ENCODE measurements at regions not wholly inside any gene's neighbourhood (a gene's known extent, or its start where the extent isn't known, plus 50 kb on each side); places are given as distances from the start of the nearest gene placed in this dataset.

DNA sequence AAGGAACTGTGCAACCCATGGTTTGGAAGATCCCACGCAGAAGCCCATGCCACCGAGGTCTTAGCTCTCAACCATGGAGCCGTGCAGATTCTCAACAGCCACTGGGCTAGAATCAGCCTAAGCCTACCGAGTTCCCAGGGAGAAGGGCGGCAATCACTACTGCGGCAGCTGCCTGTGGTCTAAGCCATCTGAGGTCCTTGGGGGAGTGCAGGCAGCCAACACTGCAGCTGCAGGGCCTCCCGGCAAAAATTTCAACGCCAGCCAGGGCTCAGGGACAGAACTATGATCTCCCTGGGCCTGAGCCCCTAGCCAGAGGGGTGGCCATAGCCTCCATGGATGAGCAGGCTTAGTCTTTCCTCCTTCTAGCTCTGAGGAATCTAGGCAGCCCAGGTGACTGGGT lies 156.8 kb upstream of the CLEC14A start:
- no peak for DNase-seq
- intact Hi-C loops (cut with micrococcal nuclease), result no loop called here
- no peak overlapping the region for H3K27ac Mint-ChIP-seq
- H3K4me3 Mint-ChIP-seq, result no peak overlapping the region
- H3K4me1 Mint-ChIP-seq (ENCODE audit: low read depth), result no peaks in the 10 kb centered on the region
- H3K36me3 Mint-ChIP-seq, result no peaks in the 10 kb centered on the region
- no peaks in the 10 kb centered on the region for H3K9me3 Mint-ChIP-seq
- peaks cover 1% of the 10 kb centered on the region for H3K27me3 Mint-ChIP-seq
- POLR2A ChIA-PET, result no interaction called here
- CTCF ChIA-PET, result no interaction called here

DNA sequence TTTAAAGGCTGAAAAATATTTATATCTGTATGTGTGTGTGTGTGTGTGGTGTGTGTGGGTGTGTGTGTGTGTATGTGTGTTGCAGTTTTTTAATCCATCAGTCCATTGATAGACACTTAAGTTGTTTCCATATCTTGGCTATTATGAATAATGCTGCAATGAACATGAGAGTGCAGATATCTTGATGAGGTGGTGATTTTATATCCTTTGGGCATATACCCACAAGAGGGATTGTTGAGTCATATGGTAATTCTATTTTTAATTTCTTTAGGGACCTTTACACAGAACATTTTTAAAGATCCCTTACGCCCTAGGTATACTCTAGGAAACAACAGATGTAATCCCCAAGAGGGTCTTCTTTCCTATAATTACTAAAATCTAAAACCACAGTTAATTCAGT lies 154.5 kb upstream of the CLEC14A start:
- peaks cover 1% of the 10 kb centered on the region for H3K27me3 Mint-ChIP-seq
- no peaks in the 10 kb centered on the region for H3K4me1 Mint-ChIP-seq (ENCODE audit: low read depth)
- POLR2A ChIA-PET, result no interaction called here
- H3K4me3 Mint-ChIP-seq, result no peak overlapping the region
- intact Hi-C loops (cut with micrococcal nuclease), result no loop called here
- no peak for DNase-seq
- CTCF ChIA-PET, result no interaction called here
- no peaks in the 10 kb centered on the region for H3K9me3 Mint-ChIP-seq
- H3K27ac Mint-ChIP-seq, result no peak overlapping the region
- no peaks in the 10 kb centered on the region for H3K36me3 Mint-ChIP-seq

DNA sequence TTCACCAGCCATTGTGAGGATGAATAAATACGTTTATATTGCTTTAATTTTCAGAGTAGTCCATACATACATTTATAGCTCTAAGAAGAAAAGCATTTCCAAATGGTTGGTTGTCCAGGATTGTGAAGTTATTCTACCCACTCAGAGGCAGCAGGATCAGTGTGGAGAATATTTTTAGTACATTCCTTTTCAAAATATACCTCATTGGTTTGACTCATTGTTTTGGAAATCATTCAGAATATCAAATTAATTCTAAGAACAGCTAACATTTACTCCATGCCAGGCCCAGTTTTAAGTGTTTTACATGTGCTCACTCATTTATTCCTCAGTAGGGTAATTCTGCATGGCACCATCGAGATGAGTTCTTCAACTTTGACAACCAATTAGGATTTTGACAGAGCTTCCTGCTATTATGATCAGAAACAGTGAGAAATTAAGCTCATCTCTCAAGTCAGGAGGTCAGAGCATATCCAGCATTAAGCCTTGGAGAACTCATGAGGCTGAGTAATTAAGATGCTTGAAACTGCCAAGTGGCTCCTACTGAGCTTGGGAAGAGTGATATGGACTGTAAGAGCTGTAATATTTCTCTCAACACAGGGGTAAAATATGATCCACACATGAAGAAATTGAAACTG lies 153.3 kb upstream of the CLEC14A start:
- intact Hi-C loops (cut with micrococcal nuclease), result no loop called here
- ChIA-PET POLR2A (no interaction called here), CTCF (no interaction called here)
- Mint-ChIP-seq H3K27me3 (peaks cover 1% of the 10 kb centered on the region), H3K36me3 (no peaks in the 10 kb centered on the region), H3K9me3 (no peaks in the 10 kb centered on the region), H3K4me1 (ENCODE audit: low read depth) (no peaks in the 10 kb centered on the region), H3K4me3 (no peak overlapping the region), H3K27ac (no peak overlapping the region)
- DNase-seq, result no peak

DNA sequence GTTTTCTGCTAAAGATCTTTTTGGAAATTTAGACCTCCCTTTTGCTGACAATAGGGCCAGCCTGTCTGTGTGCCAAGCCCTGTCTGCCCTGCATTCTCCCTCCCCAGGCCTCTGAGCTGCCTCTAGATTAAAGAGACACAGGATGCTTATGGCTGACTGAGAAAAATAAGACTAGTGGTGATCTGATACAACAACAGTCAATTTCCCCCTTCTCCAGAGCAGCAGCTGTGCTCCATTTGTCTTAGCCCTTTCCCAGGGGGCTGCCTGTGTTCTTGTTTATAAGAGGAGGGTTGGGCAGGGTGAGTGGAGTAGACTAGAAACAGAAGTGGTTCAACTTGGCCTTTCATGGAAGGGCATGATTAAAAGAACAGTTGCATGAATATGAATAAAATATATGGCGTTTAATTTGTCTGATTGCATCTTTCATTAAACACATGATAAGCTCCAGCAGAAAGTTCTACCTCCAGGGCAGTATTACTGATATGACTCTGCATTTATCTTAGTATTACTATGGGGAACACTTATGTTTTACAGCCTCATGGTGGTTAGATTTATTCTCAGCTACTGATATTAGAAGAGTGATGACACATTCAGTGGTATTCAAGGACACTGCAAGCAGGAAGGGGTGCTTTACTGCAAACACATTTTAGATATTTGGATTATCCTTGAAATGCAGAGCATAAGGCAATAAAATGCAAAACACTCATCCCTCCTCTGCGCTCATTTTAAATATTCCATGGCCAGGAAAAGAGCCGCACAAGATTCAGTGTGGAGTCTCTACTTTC lies 150.2 kb upstream of the CLEC14A start:
- intact Hi-C loops (cut with micrococcal nuclease), result no loop called here
- POLR2A ChIA-PET, result no interaction called here
- H3K4me1 Mint-ChIP-seq (ENCODE audit: low read depth), result no peaks in the 10 kb centered on the region

DNA sequence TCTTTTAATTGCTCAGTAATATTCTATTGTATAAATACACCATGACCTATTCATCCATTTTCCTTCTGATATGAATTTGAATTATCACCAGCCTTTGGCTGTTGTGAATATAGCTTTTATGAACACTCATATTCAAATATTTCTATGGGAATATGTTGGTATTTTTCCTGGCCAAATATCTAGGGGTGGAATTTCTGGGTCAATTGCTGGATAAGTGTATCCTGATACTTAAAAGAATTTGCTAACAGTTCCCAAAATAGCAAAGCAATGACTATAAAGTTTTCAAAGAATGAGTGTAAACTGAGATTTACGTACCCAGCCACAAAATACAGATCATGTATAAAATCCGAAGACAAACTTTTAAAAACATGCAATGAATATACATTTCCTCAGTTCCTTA lies 148.7 kb upstream of the CLEC14A start:
- Mint-ChIP-seq H3K4me1 (ENCODE audit: low read depth) (no peaks in the 10 kb centered on the region), H3K9me3 (no peaks in the 10 kb centered on the region), H3K36me3 (no peaks in the 10 kb centered on the region), H3K27ac (no peak overlapping the region), H3K4me3 (no peak overlapping the region), H3K27me3 (peaks cover 2% of the 10 kb centered on the region)
- ChIA-PET CTCF (interaction anchor here (0.8 kb wide), 1 partner anchor 38 kb away, joined by 3 read pairs; no protein-coding TSS in a partner anchor), POLR2A (no interaction called here)
- no peak for DNase-seq
- intact Hi-C loops (cut with micrococcal nuclease), result no loop called here

More for the DNA sequence above, 150.2 kb upstream of the CLEC14A start:
- CTCF ChIA-PET, result no interaction called here
- no peak overlapping the region for H3K4me3 Mint-ChIP-seq
- peaks cover 3% of the 10 kb centered on the region for H3K27me3 Mint-ChIP-seq
- no peak overlapping the region for H3K27ac Mint-ChIP-seq
- no peaks in the 10 kb centered on the region for H3K9me3 Mint-ChIP-seq
- no peaks in the 10 kb centered on the region for H3K36me3 Mint-ChIP-seq
- no peak for DNase-seq

DNA sequence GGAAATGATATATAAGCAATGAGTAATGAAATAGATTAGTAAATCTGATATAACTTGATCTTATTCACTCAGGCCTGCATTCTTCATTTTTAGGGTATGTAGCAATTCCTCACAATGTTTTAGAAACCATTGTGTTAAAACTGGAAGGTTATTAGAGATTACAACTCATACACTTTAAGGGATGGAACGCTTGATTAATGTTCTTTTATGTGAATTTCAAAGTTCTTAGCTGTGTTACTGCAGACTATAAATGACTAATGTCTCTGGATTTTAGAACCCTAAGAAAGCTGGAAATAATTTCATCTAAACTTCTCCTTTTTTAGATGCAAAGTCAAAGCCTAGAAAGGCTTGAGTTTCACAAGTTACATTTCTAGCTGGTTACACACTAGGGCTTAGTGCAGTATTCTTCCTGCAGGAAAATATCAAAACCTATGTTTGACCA lies 148.2 kb upstream of the CLEC14A start:
- DNase-seq, result no peak
- CTCF ChIA-PET, result interaction anchor here (0.7 kb wide), 1 partner anchor 118 kb away, joined by 3 read pairs; no protein-coding TSS in a partner anchor
- H3K9me3 Mint-ChIP-seq, result no peaks in the 10 kb centered on the region
- peaks cover 3% of the 10 kb centered on the region for H3K27me3 Mint-ChIP-seq
- no peaks in the 10 kb centered on the region for H3K36me3 Mint-ChIP-seq
- H3K27ac Mint-ChIP-seq, result no peak overlapping the region
- POLR2A ChIA-PET, result no interaction called here
- H3K4me1 Mint-ChIP-seq (ENCODE audit: low read depth), result no peaks in the 10 kb centered on the region
- intact Hi-C loops (cut with micrococcal nuclease), result no loop called here
- H3K4me3 Mint-ChIP-seq, result no peak overlapping the region

DNA sequence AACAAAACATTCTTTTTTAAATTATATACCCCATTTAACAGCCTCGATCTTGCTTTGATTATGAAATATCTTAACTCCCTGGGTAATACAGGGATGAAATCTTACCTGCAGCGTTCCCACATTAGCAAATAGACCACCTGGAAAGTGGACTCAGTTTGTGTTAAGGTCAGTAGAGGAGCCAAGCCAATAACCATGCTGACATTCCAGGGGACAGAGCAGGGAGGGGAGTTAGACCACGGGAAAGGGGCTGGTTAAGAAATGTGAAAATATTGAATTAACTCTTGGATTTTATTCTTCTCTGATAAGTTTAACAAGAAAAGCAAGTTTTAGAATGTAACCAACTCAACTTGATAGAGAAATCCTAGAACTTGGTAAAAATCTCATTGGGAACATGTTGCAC lies 144.9 kb upstream of the CLEC14A start:
- no peak for DNase-seq
- Mint-ChIP-seq H3K4me3 (no peak overlapping the region), H3K27ac (no peak overlapping the region), H3K27me3 (peaks cover 4% of the 10 kb centered on the region), H3K4me1 (ENCODE audit: low read depth) (no peaks in the 10 kb centered on the region), H3K9me3 (no peaks in the 10 kb centered on the region), H3K36me3 (no peaks in the 10 kb centered on the region)
- intact Hi-C loops (cut with micrococcal nuclease), result no loop called here
- POLR2A ChIA-PET, result no interaction called here
- CTCF ChIA-PET, result no interaction called here

DNA sequence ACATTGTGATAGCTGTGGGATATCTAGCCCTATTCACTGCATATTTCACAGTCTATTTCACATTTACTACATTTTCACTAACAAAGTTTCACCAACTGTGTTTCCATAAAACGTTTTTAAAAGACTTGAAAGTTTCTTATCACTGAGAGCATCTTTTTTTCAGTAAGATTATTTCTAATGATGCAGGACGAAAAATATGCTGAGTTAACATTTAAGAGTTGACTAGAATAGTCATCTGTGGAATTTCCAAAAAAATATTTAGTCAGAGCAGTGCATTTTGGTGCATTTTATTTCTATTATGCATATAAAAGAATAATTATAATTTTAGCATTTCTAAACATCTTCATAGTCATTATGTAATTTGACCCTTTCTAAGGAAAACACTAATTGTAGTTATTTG lies 143.8 kb upstream of the CLEC14A start:
- intact Hi-C loops (cut with micrococcal nuclease), result no loop called here
- ChIA-PET POLR2A (no interaction called here), CTCF (no interaction called here)
- Mint-ChIP-seq H3K36me3 (no peaks in the 10 kb centered on the region), H3K4me1 (ENCODE audit: low read depth) (no peaks in the 10 kb centered on the region), H3K4me3 (no peak overlapping the region), H3K27me3 (peaks cover 4% of the 10 kb centered on the region), H3K9me3 (no peaks in the 10 kb centered on the region), H3K27ac (no peak overlapping the region)
- DNase-seq, result no peak

DNA sequence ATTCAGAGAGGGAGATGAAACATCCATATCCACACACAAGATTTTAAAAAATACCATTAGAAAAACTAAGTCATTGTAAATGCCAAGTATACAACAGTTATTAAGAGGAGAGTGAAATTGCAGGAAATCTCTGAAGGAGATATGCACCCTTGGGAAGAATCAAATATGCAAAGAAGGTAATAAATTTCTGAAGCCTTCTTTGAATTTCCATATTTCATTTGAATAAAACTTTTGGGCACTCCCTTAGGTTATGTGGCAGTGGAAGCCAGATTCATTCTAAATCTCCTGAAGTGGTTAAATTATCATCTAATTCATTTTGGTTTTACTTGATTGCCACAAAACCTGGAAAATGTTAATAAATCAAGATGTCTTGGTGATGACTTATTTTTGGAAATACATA lies 138.9 kb upstream of the CLEC14A start:
- H3K36me3 Mint-ChIP-seq, result no peaks in the 10 kb centered on the region
- no peak overlapping the region for H3K4me3 Mint-ChIP-seq
- H3K27ac Mint-ChIP-seq, result no peak overlapping the region
- H3K4me1 Mint-ChIP-seq (ENCODE audit: low read depth), result no peaks in the 10 kb centered on the region
- CTCF ChIA-PET, result no interaction called here
- H3K27me3 Mint-ChIP-seq, result peaks cover 2% of the 10 kb centered on the region
- DNase-seq, result no peak
- intact Hi-C loops (cut with micrococcal nuclease), result no loop called here
- POLR2A ChIA-PET, result no interaction called here
- no peaks in the 10 kb centered on the region for H3K9me3 Mint-ChIP-seq

DNA sequence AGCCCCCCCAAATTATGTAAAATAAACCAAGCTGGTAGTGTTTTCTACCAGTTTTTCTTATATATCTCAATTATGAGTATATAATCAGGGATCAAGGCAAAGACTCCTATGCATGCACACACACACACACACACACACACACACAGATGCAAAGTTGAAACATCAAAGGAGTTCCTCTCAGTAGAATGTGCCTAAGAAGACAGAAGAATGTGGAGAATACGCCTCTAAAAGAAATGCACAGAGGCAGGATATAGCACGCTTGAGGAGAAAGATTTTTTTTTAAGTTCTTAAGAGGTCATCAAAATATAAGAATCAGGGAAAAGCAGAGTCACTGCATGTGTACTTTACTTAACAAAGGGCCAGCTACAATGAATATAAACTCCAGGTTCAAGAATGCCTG lies 138.2 kb upstream of the CLEC14A start:
- no peak overlapping the region for H3K4me3 Mint-ChIP-seq
- no peaks in the 10 kb centered on the region for H3K4me1 Mint-ChIP-seq (ENCODE audit: low read depth)
- H3K27me3 Mint-ChIP-seq, result peaks cover under 1% of the 10 kb centered on the region
- ChIA-PET CTCF (no interaction called here), POLR2A (no interaction called here)
- intact Hi-C loops (cut with micrococcal nuclease), result no loop called here
- H3K9me3 Mint-ChIP-seq, result no peaks in the 10 kb centered on the region
- no peak overlapping the region for H3K27ac Mint-ChIP-seq
- H3K36me3 Mint-ChIP-seq, result no peaks in the 10 kb centered on the region
- no peak for DNase-seq

DNA sequence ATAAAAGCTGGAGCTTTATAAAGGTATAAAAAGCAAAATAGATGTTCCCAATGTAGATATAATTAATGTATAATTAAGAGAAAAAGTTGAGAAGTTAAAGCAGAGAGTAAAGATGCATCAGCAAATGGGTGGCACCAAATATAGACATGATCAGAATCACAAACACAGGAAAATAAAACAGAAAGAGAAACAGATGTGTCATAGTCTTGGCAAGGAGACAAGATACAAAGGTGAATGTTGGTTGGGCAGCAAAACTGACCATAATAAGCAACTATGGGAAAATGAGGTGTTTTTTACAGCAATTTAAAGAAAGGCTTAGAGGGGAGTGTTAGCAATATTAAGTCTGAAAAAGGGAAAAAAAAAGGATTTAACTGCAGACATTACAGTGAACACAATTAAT lies 135.4 kb upstream of the CLEC14A start:
- intact Hi-C loops (cut with micrococcal nuclease), result no loop called here
- Mint-ChIP-seq H3K4me3 (no peak overlapping the region), H3K4me1 (ENCODE audit: low read depth) (no peaks in the 10 kb centered on the region), H3K27me3 (peaks cover 4% of the 10 kb centered on the region), H3K9me3 (no peaks in the 10 kb centered on the region), H3K36me3 (no peaks in the 10 kb centered on the region), H3K27ac (no peak overlapping the region)
- ChIA-PET CTCF (no interaction called here), POLR2A (interaction anchor here (0.7 kb wide), 1 partner anchor 173 kb away, joined by 3 read pairs; no protein-coding TSS in a partner anchor)
- no peak for DNase-seq

DNA sequence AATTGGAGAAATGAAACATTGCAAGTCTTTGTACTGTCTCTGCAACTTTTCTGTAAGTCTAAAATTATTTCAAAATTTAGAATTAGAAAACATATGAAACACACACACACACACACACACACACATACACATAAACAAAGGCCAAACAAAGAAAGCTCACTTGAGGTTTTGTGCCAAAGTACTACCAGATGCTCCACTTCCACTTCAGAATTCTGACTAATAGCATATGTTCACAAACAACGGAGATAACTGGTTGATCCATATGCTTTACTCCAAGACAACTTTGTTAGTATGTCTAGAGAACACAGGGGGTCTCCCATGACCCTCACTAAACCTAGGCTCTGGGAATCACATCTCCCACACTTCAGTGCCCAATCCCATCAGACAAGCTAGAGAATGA lies 133.8 kb upstream of the CLEC14A start:
- no peaks in the 10 kb centered on the region for H3K4me1 Mint-ChIP-seq (ENCODE audit: low read depth)
- no peaks in the 10 kb centered on the region for H3K36me3 Mint-ChIP-seq
- intact Hi-C loops (cut with micrococcal nuclease), result no loop called here
- H3K4me3 Mint-ChIP-seq, result no peak overlapping the region
- CTCF ChIA-PET, result no interaction called here
- POLR2A ChIA-PET, result no interaction called here
- H3K27me3 Mint-ChIP-seq, result peaks cover 4% of the 10 kb centered on the region
- no peak for DNase-seq
- H3K27ac Mint-ChIP-seq, result no peak overlapping the region
- no peaks in the 10 kb centered on the region for H3K9me3 Mint-ChIP-seq

DNA sequence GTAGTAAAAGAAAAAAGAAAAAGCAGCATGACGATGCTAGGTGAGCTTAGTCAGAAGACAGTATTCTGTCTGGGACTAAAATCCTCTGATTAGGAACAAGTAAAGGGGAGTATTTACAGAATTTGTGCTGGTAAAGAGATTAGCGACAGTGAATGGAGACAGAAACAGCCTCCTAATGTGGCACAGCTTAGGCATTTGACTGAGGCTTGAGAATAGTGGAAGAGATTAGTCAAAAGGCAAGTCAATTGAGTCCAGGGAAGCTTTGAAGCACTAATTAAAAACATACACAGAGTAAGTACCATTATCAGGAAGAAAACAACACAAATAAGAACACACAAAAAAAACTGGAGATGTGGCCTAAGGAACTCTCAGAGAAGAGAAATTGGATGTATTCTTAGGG lies 131.9 kb upstream of the CLEC14A start:
- no peak overlapping the region for H3K27ac Mint-ChIP-seq
- no peak for DNase-seq
- no peaks in the 10 kb centered on the region for H3K4me1 Mint-ChIP-seq (ENCODE audit: low read depth)
- no peaks in the 10 kb centered on the region for H3K36me3 Mint-ChIP-seq
- intact Hi-C loops (cut with micrococcal nuclease), result no loop called here
- POLR2A ChIA-PET, result no interaction called here
- no peaks in the 10 kb centered on the region for H3K9me3 Mint-ChIP-seq
- H3K4me3 Mint-ChIP-seq, result no peak overlapping the region
- CTCF ChIA-PET, result no interaction called here
- peaks cover 4% of the 10 kb centered on the region for H3K27me3 Mint-ChIP-seq

All from activated CD4-positive, alpha-beta memory T cell treated with anti-CD3 and anti-CD28 coated beads for 36 hours (primary cell).